GM11168 (cell line): ENCODE measurements at regions not wholly inside any gene's neighbourhood (a gene's known extent, or its start where the extent isn't known, plus 50 kb on each side); places are given as distances from the start of the nearest gene placed in this dataset.
"Not testable (repeated sequence)": the region's sequence is repeated elsewhere in the genome, so short reads cannot be mapped to it uniquely, and the experiment has no call there.

Source experiments
- in situ Hi-C: fragments of 300-500 bp; cut with MboI; formaldehyde crosslinking; loops from one replicate; pipeline ENCODE4 v1.12.0; 2022; ENCODE audit warnings: low sequenced_read_pairs; ENCODE audit not compliant: unreplicated experiment

DNA sequence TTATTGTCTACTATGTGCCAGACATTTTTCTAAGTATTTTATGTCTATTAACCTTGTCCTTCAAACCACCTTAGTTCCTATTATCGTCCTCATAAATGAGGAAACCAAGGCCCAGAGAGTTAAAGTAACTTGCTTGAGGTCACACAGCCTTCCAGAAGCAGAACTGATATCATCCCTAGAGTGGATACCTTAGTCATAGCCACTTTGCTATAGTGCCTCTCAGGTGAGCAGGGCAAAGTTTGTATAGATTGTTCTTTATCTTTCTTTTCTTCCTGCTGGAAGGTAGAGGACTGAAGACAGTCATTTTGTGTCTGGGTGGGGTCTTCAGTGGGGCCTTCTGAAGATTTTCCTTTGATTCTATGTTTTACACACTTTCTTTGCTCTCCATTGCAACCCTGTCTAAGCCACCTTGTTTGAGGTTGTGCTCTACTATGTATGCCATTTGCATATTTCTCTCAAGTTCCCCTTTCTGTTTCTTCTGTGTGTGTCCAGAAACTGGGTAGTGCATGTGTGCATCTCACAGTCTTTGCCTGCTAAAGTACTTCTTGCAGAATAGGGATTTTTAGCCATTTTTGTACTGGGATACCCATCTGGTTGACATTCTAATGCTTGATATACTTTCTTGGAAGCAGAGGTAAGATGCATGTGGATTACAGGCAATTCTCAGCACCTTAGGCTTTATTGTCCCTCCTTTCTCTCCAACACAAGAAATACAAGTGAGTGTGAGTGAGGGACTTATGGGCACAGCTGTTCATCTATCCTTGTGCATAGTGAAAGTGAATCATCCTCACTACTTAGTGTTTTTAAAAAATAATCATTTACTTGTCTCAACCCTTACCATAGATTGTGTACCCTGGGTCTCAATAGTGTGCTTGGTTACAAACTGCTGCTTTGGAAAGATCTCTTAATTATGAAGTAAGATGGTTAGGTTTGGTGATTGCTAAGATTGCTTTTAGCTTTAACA, 207.6 kb upstream of the HMCN1 start:
- in situ Hi-C loops: no loop called here

DNA sequence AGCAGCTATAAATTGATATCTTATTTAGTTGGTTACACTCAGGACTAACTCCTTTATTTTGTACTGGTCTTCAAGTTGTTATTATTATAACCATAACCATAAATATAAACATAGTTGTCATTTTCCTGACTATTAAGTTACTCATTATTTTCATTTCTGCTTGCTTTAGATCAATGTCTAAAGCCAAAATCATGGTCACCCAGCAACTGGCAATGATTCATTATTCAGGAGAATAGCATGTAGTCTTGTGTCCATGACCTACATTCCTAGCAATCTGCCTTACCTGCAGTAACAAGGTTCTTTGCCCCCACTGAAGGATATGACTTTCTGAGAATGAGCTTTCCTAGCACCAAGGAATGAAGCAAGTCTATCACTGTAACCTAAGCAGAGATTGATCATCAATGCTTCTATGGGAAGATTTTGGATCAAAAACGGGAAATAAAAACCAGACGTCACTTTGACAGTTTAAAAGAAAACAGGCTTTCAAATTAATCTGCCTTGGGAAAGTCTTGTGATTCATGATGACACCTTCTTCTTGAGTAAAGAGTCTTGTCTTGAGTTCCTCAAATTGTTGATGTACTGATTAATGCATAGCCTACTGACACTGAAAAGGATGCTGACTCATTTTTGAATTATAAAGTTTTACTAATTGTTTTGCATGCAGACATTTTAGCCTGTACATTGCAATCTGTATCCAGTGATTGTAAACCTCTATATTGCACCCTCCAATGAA, 203.3 kb upstream of the IVNS1ABP start:
- in situ Hi-C loops: no loop called here

DNA sequence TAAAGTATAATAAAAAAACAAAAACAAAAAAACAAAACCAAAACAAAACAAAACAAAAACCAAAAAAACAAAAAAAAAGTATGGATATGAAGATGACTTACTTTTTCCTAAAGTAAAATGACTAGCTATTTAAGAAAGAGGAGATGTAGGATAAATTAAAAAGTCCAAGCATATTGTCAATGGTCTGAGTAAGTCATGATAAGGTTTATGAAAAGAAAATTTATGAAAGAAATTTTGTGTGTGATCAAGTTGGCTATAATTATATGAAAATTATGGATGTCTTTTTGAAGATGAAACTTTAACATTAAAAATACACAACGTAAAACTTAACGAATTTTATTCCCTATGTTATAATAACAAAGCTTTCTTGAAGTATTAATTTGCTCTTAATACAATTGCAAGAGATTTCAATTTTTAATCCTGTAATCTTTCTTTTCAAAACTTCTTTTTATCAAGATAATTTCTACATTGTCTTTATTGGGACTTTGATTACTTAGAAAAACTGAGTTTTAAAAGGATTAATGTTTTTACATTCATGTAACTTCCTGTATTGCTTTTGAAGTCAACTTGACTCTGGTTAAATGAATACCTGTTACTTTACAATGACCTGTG, 200.9 kb upstream of the IVNS1ABP start:
- in situ Hi-C loops: no loop called here

DNA sequence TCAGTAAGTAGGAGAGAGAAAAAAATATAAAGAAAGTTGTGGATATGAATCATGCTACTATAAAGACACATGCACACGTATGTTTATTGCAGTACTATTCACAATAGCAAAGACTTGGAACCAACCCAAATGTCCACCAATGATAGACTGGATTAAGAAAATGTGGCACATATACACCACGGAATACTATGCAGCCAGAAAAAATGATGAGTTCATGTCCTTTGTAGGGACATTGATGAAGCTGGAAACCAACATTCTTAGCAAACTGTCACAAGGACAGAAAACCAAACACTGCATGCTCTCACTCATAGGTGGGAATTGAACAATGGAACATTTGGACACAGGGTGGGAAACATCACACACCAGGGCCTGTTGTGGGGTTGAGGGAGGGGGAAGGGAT, 200.3 kb upstream of the IVNS1ABP start:
- in situ Hi-C loops: not testable (repeated sequence)

DNA sequence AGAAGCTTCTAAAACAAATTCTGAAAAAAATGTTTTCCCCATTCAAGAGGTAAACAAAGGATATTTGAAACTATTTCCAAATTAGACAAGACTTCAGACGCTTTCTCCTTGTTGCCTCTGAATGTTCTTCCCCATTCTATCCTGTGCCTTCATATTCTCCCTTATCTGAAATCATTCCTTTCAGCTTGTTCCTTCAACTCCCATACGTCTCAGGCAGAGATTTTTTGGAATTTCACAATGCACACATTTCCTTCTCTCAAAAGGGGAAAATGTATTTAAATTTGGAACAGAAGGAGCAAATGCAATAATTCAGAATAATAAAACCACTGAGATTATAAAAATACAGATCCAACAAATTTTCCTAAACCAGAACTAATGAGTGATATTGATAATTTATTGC, 198.7 kb upstream of the IVNS1ABP start:
- in situ Hi-C loops: no loop called here

DNA sequence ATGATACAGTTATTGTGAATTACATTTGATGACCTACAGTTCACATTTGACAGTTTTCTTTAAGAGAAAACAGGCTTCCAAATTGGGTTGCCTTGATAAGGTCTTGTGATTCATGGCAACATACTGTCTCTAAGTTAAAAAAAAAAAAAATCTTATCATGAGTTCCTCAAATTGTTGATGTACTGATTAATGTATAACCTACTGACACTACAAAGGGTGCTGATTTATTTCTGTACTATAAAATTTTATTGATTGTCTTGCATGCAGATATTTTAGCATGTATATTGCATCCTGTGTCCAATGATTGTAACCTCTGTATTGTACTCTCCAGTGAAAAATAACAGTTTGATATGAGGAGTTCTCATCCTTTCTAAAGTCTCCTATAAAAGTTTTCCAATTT, 197.3 kb upstream of the IVNS1ABP start:
- in situ Hi-C loops: no loop called here

DNA sequence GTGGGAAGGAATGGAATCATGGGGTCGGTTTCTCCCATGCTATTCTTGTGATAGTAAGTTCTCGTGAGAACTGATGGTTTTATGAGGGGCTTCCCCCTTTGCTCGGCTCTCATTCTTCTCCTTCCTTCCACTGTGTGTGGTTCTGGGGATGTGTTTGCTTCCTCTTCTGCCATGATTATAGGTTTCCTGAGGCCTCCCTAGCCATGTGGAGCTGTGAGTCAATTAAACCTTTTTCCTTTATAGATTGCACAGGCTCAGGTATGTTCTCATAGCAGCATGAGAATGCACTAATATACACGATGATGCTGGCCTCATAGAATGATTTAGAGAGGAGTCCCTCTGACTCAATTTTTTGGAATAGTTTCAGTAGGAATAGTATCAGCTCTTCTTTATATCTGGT, 195.4 kb upstream of the IVNS1ABP start:
- in situ Hi-C loops: no loop called here

DNA sequence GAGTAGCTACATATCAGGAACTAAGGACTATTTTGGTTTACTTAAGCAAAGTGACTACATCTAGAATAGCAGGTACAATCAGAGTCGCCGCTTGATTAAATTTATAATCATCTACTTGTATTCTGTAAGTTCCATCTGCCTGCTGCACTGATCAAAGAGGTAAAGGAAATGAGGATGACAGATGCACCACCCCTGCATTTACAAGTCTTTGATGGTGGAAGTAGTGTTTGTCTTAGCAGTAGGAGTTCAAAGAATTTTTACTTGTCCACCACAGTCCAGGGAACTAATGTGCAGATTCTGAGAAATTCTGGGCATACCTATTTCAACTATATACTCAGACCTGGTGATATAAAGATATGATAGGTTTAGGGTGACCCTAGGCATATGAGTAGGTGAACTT, 184.1 kb upstream of the IVNS1ABP start:
- in situ Hi-C loops: no loop called here

DNA sequence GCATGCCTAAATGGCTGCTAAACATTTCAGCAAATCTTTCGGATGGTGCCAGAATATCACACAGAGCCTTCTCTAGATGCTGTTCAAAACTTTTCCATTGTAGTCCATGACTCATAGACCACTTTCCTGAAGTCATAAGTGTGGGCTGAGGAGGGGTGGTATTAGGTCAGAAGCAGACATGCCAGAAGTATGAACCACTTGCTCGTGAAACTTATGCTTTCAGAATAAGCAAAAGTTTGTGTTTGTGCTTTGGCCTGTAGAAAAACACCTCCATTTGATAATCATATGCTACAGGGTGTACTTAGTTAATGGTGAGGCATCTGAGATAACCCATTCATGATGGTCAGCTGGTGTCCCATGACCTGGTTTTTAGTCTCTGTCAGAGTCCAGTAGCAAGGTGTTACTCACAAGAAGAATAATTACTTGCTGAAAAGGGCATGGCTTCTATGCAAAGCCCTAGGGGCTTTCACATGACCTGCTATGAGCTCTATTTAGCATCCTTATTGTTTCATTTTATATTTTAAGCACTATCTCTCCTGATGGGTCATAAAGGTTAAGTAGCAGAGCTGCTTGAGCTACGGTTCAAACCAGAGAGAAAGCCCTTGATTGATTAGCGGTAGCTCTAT, 183.1 kb upstream of the IVNS1ABP start:
- in situ Hi-C loops: no loop called here

DNA sequence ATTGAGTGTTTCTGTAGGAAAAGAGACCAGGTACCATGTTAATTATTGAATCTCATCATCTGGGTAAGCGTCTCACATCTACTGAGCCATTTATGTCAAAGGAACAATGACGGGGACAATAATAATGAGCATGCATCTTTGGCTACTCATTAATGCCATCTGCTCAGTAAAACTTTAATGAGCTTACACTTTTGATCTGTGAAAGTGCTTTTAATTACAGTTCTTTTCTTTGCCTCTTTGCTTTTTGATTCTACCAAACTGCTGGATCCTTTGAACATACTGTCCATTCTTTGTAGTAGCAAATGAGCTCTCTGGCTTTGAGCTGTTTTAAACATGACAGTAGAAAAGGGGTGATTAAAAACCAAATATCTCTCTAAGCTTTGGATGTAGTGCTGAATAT, 181.2 kb upstream of the IVNS1ABP start:
- in situ Hi-C loops: no loop called here

DNA sequence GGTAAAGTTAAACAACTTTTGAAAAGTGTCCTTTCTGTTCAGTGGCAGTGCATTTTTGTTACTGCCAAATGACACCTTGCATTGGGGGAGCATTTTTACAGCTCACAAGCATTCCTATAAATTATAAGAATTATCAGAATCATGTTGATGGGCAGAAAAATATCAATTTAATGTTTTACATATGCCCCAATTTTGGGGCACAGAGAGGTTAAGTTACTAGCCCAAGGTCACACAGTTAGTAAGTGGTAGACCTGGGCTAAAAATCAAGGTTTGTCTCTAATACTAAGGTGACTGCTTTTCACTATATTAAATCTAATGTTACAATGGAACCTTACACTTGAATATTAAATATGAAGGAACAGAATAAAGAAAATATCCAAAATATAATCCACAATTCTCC, 180.1 kb upstream of the IVNS1ABP start:
- in situ Hi-C loops: no loop called here

DNA sequence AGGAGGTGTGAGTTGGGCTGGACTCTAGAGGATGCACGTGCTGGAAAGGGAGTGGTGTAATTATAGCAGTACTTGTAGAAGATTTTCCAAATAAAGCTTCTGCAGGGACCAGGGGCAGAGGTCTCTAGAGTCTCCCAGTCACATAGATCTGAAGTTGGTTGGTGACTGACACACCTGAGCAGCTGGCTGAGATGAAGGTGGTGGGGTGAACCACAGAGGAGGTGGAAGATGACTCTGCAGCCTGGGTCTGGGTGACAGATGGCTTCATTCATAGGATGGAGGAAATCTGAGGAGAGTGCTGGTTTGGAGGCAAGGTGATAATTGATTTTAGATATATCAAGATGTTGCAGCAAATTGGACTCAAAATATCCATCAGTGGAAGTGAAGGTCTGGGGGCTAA, 178.9 kb upstream of the IVNS1ABP start:
- in situ Hi-C loops: no loop called here

DNA sequence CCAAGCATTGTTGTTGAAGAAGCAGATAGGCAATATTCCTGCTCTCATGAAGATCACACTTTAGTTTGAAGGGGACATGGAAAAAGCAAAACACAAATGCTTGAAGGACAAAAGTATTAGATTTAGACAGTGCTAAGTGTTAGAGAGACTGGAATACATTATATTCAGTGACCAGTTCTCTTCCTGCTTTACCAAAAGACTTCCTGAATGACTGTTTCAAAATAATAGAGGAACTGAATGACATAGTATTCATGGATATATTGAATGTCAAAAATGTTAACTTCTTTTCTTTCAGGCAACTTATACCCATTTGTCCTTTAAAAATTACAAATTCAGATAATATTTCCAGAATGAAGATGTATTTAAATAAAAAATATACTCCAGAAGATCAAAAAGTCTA, 178.0 kb upstream of the IVNS1ABP start:
- in situ Hi-C loops: no loop called here

DNA sequence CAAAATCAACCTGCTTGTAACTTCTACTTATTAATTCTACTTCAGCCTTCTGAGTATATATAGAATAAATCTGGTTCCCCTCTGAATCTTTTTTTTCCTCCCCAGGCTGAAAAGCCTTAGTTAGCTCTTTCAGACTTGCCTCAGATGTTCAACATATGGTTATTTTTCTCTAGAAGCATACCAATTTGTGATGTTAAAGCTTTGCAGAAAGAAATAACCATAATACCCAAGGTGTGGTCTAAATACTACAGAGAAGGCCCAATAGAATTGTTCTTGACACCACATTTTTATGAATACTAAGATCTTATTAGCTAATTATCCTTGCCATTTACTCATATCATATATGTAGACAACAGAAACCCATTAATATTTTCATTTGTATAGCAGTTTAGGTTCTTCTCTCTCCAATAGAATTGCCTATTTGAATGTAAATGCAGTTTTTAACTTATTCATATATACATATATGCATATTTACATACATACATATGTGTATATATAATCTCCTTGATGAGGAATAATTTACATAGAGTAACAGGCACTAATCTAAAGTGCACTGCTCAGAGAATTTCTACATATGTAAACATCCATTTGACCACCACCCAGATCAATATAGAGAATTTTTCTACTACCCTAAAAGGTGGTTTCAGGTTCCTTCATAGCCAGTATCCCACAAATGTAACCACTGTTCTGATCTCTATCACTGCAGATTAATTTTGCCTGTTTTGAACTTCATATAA, 175.2 kb upstream of the IVNS1ABP start:
- in situ Hi-C loops: no loop called here

DNA sequence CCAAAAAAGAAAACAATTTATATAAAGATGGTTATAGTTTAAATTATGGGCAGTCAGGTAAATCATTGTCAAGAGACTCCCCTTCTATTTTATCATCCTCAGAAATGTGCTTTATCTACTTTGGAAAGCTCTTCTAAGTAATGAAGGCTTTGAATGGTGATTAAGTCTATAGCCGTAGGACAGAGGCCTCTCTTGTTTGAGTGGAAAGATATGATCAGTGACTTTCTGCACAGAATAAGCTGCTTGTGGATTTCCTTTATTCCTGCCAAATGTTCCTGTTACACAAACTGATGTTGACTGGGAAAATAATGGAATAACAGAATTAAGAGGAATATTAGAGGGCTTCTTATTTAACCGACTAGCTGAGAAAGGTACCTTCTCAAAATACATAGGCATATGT, 174.6 kb upstream of the IVNS1ABP start:
- in situ Hi-C loops: no loop called here

DNA sequence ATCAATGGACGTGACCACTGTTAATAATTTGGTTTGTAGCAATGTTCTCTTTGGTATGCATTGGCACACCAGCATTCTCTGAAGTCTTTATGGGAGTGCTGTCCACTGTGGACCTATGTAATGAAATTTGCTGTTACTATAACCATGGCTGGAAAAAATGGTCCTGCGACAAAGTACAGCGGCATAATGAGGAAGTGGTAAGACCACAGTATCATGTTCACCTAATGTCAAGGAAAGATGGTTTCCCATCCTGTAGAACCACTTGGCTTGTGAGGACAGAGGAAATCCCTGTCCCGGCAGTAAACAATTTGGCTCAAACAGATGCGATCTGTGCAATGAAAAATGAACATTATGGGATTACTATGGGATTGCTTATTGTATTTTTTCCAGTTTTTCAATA, 173.9 kb upstream of the IVNS1ABP start:
- in situ Hi-C loops: no loop called here

DNA sequence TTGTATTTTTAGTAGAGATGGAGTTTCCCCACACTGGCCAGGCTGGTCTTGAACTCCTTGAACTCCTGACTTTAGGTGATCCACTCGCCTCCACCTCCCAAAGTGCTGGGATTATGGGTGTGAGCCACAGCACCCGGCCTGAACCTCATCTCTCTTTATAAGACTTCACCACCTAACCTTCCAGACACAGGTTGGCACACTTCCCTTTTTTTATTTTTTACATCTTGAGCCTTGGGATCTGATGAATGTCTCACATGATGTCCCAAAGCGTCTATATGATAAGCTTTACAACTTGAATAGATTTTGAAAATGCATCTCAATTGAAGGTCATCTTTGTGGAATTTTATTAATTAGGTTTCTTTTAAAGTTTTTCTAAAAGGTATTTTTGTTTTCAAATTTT, 172.4 kb upstream of the IVNS1ABP start:
- in situ Hi-C loops: no loop called here

DNA sequence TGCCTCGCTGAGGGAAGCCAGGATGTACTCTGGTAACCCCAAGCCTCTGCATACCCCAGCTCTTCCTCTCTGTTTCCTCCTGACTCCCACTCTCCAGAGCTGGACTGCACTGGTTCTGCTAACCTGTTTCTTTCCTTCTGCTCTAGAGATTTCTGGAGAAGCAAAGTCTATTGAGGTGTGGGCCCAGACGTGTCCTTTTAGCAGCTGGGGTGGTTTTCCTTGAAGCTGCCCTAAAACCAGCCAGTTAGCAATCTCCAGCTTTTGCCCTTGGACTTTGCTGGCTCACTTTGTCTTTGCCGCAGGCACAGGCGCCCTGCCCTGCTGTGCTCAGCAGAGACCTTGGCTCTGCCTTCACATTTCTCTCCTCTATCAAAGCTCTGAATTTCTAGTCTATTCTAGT, 171.8 kb upstream of the IVNS1ABP start:
- in situ Hi-C loops: no loop called here

DNA sequence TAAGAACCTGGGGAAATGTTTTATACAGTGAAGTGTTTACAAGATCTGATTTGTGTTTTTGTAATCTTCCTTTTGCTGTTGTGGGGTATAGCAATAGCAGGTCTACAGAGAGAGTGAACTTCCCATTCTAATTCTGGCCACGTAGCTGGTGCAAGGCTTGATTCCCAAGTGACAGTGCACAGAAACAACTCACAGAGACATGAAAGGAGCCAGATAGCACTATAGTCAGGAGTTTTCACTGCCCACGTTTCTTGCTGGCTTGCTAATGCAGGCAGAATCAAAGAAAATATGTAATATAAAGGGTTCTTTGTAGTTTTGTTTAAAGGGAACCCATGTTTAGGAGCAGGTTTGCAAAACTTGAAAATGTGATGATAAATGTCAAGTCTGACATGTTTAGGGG, 170.9 kb upstream of the IVNS1ABP start:
- in situ Hi-C loops: no loop called here

DNA sequence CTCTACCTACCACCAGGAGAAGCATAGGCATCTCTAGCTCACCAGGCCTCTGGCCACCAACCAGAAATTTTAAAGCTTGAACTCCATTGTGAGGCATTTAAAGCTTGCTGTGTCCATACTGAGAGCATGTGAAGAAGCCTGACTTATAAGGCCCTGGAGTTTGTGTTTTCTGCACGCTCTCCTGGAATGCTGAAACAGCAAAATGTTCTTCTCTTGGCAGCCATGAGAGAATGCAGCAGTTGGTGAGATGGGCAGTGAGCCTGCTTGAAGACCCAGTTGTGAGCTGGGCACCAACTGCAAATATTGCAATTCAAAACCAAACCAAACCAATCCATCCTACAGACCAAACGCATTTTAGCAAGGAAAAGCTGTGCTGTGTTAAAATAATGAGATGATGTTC, 170.0 kb upstream of the IVNS1ABP start:
- in situ Hi-C loops: no loop called here
